ENCODE measurements at regions not wholly inside any gene's neighbourhood (a gene's known extent, or its start where the extent isn't known, plus 50 kb on each side); places are given as distances from the start of the nearest gene placed in this dataset.

DNA sequence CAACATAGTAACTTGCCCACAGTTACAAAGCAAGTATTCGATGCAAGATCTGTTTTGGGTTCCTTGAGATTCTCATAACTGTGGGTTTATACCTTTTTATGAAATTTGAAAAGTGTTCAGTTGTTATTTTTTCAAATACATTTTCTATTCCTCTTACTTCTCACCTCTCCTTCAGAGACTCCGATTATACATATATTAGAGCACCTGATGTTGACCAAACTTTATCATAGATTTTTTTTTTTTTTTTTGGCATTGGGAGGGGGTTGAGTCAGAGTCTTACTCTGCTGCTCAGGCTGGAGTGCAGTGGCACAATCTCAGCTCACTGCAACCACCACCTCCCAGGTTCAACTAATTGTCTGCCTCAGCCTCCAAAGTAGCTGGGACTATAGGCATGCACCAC lies 51.3 kb upstream of the RBBP6 start:
- TF ChIP-seq, protein P1, sequence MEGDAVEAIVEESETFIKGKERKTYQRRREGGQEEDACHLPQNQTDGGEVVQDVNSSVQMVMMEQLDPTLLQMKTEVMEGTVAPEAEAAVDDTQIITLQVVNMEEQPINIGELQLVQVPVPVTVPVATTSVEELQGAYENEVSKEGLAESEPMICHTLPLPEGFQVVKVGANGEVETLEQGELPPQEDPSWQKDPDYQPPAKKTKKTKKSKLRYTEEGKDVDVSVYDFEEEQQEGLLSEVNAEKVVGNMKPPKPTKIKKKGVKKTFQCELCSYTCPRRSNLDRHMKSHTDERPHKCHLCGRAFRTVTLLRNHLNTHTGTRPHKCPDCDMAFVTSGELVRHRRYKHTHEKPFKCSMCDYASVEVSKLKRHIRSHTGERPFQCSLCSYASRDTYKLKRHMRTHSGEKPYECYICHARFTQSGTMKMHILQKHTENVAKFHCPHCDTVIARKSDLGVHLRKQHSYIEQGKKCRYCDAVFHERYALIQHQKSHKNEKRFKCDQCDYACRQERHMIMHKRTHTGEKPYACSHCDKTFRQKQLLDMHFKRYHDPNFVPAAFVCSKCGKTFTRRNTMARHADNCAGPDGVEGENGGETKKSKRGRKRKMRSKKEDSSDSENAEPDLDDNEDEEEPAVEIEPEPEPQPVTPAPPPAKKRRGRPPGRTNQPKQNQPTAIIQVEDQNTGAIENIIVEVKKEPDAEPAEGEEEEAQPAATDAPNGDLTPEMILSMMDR (IDR thresholded peaks at IDR 0.05), result no peak
- TF ChIP-seq POLR2A (IDR thresholded peaks at IDR 0.05), result no peak
